CD14-positive monocyte (primary cell): ENCODE measurements at regions not wholly inside any gene's neighbourhood (a gene's known extent, or its start where the extent isn't known, plus 50 kb on each side); places are given as distances from the start of the nearest gene placed in this dataset.

Source experiments
- DNase-seq, 3 donors: peaks; one replicate each; pipeline ENCODE4 v3.0.0-alpha.2; 2011 to 2022
- H2AFZ ChIP-seq: 2 replicates; pipeline ENCODE4 v1.6.0; 2012; ENCODE audit warnings: mild to moderate bottlenecking, low read depth, low read length, inconsistent platforms; ENCODE audit not compliant: insufficient read depth, poor library complexity, severe bottlenecking
- H3K27ac ChIP-seq, 2 donors: 1 replicate in 1 of 2; 2 replicates in 1 of 2; pipeline ENCODE4 v1.5.1; 2012 to 2013; ENCODE audit warnings: low read length in 2 of 2, control low read depth in 1 of 2, inconsistent platforms in 1 of 2, low read depth in 1 of 2, mild to moderate bottlenecking in 1 of 2
- H3K27me3 ChIP-seq, 2 donors: one replicate each; pipeline versions ENCODE4 v1.6.0 to v1.6.1; 2011 to 2013; ENCODE audit warnings: low read length in 2 of 2; ENCODE audit not compliant: control insufficient read depth in 2 of 2, insufficient read depth in 2 of 2
- H3K36me3 ChIP-seq, 2 donors: replicated peaks in 1 of 2; 1 replicate in 1 of 2; 2 replicates in 1 of 2; pipeline versions ENCODE4 v1.5.1 to v1.6.1; 2012 to 2013; ENCODE audit warnings: low read length in 2 of 2, control low read depth in 1 of 2, inconsistent platforms in 1 of 2, mild to moderate bottlenecking in 1 of 2; ENCODE audit not compliant: insufficient read depth in 2 of 2, control insufficient read depth in 1 of 2
- H3K4me1 ChIP-seq, 2 donors: 1 replicate in 1 of 2; 2 replicates in 1 of 2; pipeline versions ENCODE4 v1.5.1 to v1.6.1; 2012 to 2013; ENCODE audit warnings: low read length in 2 of 2, control low read depth in 1 of 2, inconsistent platforms in 1 of 2, mild to moderate bottlenecking in 1 of 2, moderate library complexity in 1 of 2; ENCODE audit not compliant: insufficient read depth in 2 of 2, control insufficient read depth in 1 of 2
- H3K4me2 ChIP-seq: replicated peaks from 2 replicates; pipeline ENCODE3; 2012; ENCODE audit warnings: low read length, moderate library complexity, mild to moderate bottlenecking; ENCODE audit not compliant: poor library complexity, severe bottlenecking; ENCODE audit errors: extremely low read depth
- H3K4me3 ChIP-seq, 3 experiments: fragments of 200-600 bp in 1 of 3; sonication (generic) in 1 of 3; replicated peaks in 1 of 3; 1 replicate in 2 of 3; 2 replicates in 1 of 3; pipeline ENCODE4 v1.5.1; 2011 to 2013; ENCODE audit warnings: low read length in 3 of 3, mild to moderate bottlenecking in 3 of 3, control low read depth in 2 of 3, low read depth in 2 of 3, inconsistent platforms in 1 of 3, moderate library complexity in 1 of 3
- H3K79me2 ChIP-seq: 2 replicates; pipeline ENCODE4 v1.6.0; 2012; ENCODE audit warnings: mild to moderate bottlenecking, control low read depth, inconsistent platforms, low read length, moderate library complexity; ENCODE audit not compliant: insufficient read depth
- H3K9ac ChIP-seq: 2 replicates; pipeline ENCODE4 v1.6.0; 2017; ENCODE audit warnings: low read length, mild to moderate bottlenecking; ENCODE audit not compliant: insufficient read depth, poor library complexity, severe bottlenecking
- H3K9me3 ChIP-seq, 2 donors: replicated peaks in 1 of 2; 1 replicate in 1 of 2; 2 replicates in 1 of 2; pipeline versions ENCODE4 v1.5.1 to v1.6.1; 2012 to 2013; ENCODE audit warnings: low read length in 2 of 2, control low read depth in 1 of 2; ENCODE audit not compliant: control insufficient read depth in 1 of 2, insufficient read depth in 1 of 2
- H4K20me1 ChIP-seq: 2 replicates; pipeline ENCODE4 v1.6.0; 2012; ENCODE audit warnings: mild to moderate bottlenecking, low read length, control low read depth, moderate library complexity; ENCODE audit not compliant: insufficient read depth
- H3K27ac Mint-ChIP-seq, 7 donors: one replicate each; pipeline ENCODE4 v1.8.0; 2020; ENCODE audit warnings: mild to moderate bottlenecking in 7 of 7, mixed read lengths in 7 of 7, moderate library complexity in 6 of 7, inconsistent platforms in 2 of 7
- H3K27me3 Mint-ChIP-seq, 3 donors: one replicate each; pipeline ENCODE4 v1.8.0; 2021 to 2022; ENCODE audit warnings: low read depth in 3 of 3, mild to moderate bottlenecking in 3 of 3, mixed read lengths in 3 of 3, moderate library complexity in 3 of 3, inconsistent platforms in 1 of 3
- H3K36me3 Mint-ChIP-seq, 2 donors: one replicate each; pipeline ENCODE4 v1.8.0; 2020; ENCODE audit warnings: mixed read lengths in 2 of 2, inconsistent platforms in 1 of 2, mild to moderate bottlenecking in 1 of 2
- H3K4me1 Mint-ChIP-seq: one replicate; pipeline ENCODE4 v1.8.0; 2020; ENCODE audit warnings: mild to moderate bottlenecking, mixed read lengths
- H3K4me3 Mint-ChIP-seq, 2 donors: one replicate each; pipeline ENCODE4 v1.8.0; 2020; ENCODE audit warnings: mild to moderate bottlenecking in 2 of 2, mixed read lengths in 2 of 2, moderate library complexity in 1 of 2
- H3K9me3 Mint-ChIP-seq, 7 donors: one replicate each; pipeline ENCODE4 v1.8.0; 2020 to 2022; ENCODE audit warnings: mixed read lengths in 7 of 7, mild to moderate bottlenecking in 6 of 7, moderate library complexity in 6 of 7, inconsistent platforms in 2 of 7
- CTCF ChIP-seq: fragments of 200-600 bp; IDR thresholded peaks from one replicate; pipeline ENCODE4 v1.8.0; 2022; ENCODE audit warnings: antibody characterized with exemption, mild to moderate bottlenecking
- WGBS: methylation state at CpG from one replicate; pipeline ENCODE4 v1.1.5; 2013; ENCODE audit warnings: missing lambda C conversion rate; ENCODE audit not compliant: insufficient coverage; 5-methylcytosine and 5-hydroxymethylcytosine counted together
- intact Hi-C, 2 donors: fragments of 100-400 bp; cut with micrococcal nuclease; formaldehyde crosslinking; loops; one replicate each; pipeline versions ENCODE4 v1.15.0 to v1.15.1; 2023

- Histone ChIP-seq H2AFZ (no peak overlapping the region), H4K20me1 (no peaks in the 10 kb centered on the region), H3K4me3 (no peak overlapping the region), H3K4me1 (no peaks in the 10 kb centered on the region), H3K79me2 (no peaks in the 10 kb centered on the region), H3K27me3 (no peaks in the 10 kb centered on the region), H3K36me3 (no peaks in the 10 kb centered on the region), H3K9ac (no peak overlapping the region), H3K4me2 (no peak overlapping the region), H3K27ac (no peak overlapping the region), H3K9me3 (peaks cover 6 to 9% of the 10 kb centered on the region in 2 donors)
- DNase-seq = no peak
- no peaks in the 10 kb centered on the region for H3K4me1 Mint-ChIP-seq
- no peak for TF ChIP-seq CTCF
- H3K9me3 Mint-ChIP-seq = peaks cover 5 to 19% (median 12%) of the 10 kb centered on the region in 7 donors
- H3K27ac Mint-ChIP-seq = no peak overlapping the region
- intact Hi-C loops = no loop called here
- H3K27me3 Mint-ChIP-seq = peaks cover 5 to 10% (median 5%) of the 10 kb centered on the region in 3 donors
- H3K4me3 Mint-ChIP-seq = no peak overlapping the region
- 44% methylated on average over 18 of the region's 21 CpGs for WGBS
- no peaks in the 10 kb centered on the region for H3K36me3 Mint-ChIP-seq
Measured at GRCh38 chr2:2656115-2657011, 325.3 kb upstream of the MYT1L start.

- H3K4me1 Mint-ChIP-seq = no peaks in the 10 kb centered on the region
- no peak overlapping the region for H3K27ac Mint-ChIP-seq
Measured at GRCh38 chr2:2655453-2656114, 324.5 kb upstream of the MYT1L start.

More at GRCh38 chr2:2655453-2656114, 324.5 kb upstream of the MYT1L start:
- H3K4me3 Mint-ChIP-seq = no peak overlapping the region
- Histone ChIP-seq H3K9me3 (peaks cover 6 to 9% of the 10 kb centered on the region in 2 donors), H3K4me2 (no peak overlapping the region), H3K27me3 (no peaks in the 10 kb centered on the region), H2AFZ (no peak overlapping the region), H3K4me1 (no peaks in the 10 kb centered on the region), H4K20me1 (no peaks in the 10 kb centered on the region), H3K4me3 (no peak overlapping the region), H3K79me2 (no peaks in the 10 kb centered on the region), H3K9ac (no peak overlapping the region), H3K36me3 (no peaks in the 10 kb centered on the region), H3K27ac (no peak overlapping the region)
- H3K36me3 Mint-ChIP-seq = no peaks in the 10 kb centered on the region
- intact Hi-C loops = no loop called here
- H3K27me3 Mint-ChIP-seq = peaks cover 5 to 10% (median 5%) of the 10 kb centered on the region in 3 donors
- TF ChIP-seq CTCF = no peak
- no peak for DNase-seq
- peaks cover 5 to 17% (median 8%) of the 10 kb centered on the region in 7 donors for H3K9me3 Mint-ChIP-seq
- WGBS = 100% methylated on average over 3 of the region's 8 CpGs
